H1 (cell line): ENCODE measurements at regions not wholly inside any gene's neighbourhood (a gene's known extent, or its start where the extent isn't known, plus 50 kb on each side); places are given as distances from the start of the nearest gene placed in this dataset.

Experiments
- CEBPB ChIP-seq: IDR thresholded peaks from 2 replicates; pipeline ENCODE4 v1.6.1; 2012; ENCODE audit warnings: low read depth, low read length
- CREB1 ChIP-seq: IDR thresholded peaks from 2 replicates; pipeline ENCODE4 v1.6.1; 2012; ENCODE audit warnings: inconsistent platforms
- GABPA ChIP-seq: IDR thresholded peaks from 2 replicates; pipeline ENCODE4 v1.6.1; 2011; ENCODE audit warnings: mild to moderate bottlenecking, low read length, moderate library complexity, borderline replicate concordance; ENCODE audit not compliant: insufficient read depth
- JUN ChIP-seq: IDR thresholded peaks from 2 replicates; pipeline ENCODE4 v1.6.1; 2011; ENCODE audit warnings: low read depth, mild to moderate bottlenecking, improper control_type of control experiment, low read length
- MAFK ChIP-seq: IDR thresholded peaks from 2 replicates; pipeline ENCODE4 v1.6.1; 2012; ENCODE audit warnings: low read depth, mild to moderate bottlenecking, improper control_type of control experiment, low read length
- SP1 ChIP-seq: IDR thresholded peaks from 2 replicates; pipeline ENCODE4 v1.6.1; 2011; ENCODE audit warnings: low read depth, low read length
- TF ChIP-seq, protein P1 (sequence below), 3 experiments: IDR thresholded peaks; 1 replicate in 2 of 3; 2 replicates in 1 of 3; pipeline versions ENCODE4 v1.5.1 to v1.6.1; 2011; ENCODE audit warnings: low read length in 3 of 3, mild to moderate bottlenecking in 3 of 3, inconsistent platforms in 2 of 3, low read depth in 1 of 3, moderate library complexity in 1 of 3; ENCODE audit not compliant: insufficient read depth in 1 of 3; ENCODE audit errors: control extremely low read depth in 1 of 3
- TF ChIP-seq, protein P2 (sequence below): IDR thresholded peaks from 2 replicates; pipeline ENCODE4 v1.6.1; 2012; ENCODE audit warnings: inconsistent platforms
- TF ChIP-seq, protein P3 (sequence below): IDR thresholded peaks from 2 replicates; pipeline ENCODE4 v1.6.1; 2011; ENCODE audit warnings: low read depth, mild to moderate bottlenecking, low read length; ENCODE audit not compliant: insufficient read depth

DNA sequence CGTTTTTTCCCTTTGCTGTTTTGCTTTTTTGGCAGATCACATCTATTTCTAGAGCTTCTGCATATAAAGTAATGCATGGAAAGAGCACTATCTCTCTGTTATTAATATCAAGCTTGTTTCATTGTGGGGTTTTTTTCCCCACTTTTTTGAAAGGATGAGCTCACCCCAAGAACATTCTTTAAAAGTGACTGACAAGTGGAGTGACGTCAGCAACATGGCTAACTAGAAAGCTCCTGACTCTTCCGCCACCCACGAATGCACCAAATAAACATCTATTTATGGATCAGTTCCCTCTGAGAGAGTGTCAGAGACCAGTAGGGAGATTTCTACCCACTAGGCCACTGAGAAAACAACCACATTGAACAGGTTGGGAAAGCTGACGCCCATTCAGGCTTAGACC, 445.4 kb downstream of the GALC start (continued):
- TF ChIP-seq, protein P1, sequence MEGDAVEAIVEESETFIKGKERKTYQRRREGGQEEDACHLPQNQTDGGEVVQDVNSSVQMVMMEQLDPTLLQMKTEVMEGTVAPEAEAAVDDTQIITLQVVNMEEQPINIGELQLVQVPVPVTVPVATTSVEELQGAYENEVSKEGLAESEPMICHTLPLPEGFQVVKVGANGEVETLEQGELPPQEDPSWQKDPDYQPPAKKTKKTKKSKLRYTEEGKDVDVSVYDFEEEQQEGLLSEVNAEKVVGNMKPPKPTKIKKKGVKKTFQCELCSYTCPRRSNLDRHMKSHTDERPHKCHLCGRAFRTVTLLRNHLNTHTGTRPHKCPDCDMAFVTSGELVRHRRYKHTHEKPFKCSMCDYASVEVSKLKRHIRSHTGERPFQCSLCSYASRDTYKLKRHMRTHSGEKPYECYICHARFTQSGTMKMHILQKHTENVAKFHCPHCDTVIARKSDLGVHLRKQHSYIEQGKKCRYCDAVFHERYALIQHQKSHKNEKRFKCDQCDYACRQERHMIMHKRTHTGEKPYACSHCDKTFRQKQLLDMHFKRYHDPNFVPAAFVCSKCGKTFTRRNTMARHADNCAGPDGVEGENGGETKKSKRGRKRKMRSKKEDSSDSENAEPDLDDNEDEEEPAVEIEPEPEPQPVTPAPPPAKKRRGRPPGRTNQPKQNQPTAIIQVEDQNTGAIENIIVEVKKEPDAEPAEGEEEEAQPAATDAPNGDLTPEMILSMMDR (IDR thresholded peaks at IDR 0.05; ENCODE audit: control extremely low read depth in 1 of 3, insufficient read depth in 1 of 3, low read depth in 1 of 3, low read length in 3 of 3), result no peak
- TF ChIP-seq MAFK (no peak), CEBPB (no peak), JUN (no peak), CREB1 (no peak), GABPA (no peak), SP1 (no peak)
- TF ChIP-seq, protein P2, sequence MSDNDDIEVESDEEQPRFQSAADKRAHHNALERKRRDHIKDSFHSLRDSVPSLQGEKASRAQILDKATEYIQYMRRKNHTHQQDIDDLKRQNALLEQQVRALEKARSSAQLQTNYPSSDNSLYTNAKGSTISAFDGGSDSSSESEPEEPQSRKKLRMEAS, result no peak
- TF ChIP-seq, protein P3, sequence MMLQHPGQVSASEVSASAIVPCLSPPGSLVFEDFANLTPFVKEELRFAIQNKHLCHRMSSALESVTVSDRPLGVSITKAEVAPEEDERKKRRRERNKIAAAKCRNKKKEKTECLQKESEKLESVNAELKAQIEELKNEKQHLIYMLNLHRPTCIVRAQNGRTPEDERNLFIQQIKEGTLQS, result no peak
